Ovary (tissue), 3 donors: ENCODE measurements at regions not wholly inside any gene's neighbourhood (a gene's known extent, or its start where the extent isn't known, plus 50 kb on each side); places are given as distances from the start of the nearest gene placed in this dataset.

Source experiments
- CTCF ChIP-seq, 3 donors: fragments of 450-650 bp in 2 of 3; fragments of 200-600 bp in 1 of 3; IDR thresholded peaks; one replicate each; pipeline versions ENCODE4 v1.5.1 to v1.8.0; 2016 to 2022; ENCODE audit warnings: antibody characterized with exemption in 3 of 3, mild to moderate bottlenecking in 1 of 3
- EP300 ChIP-seq: sonication (generic); formaldehyde crosslinking; IDR thresholded peaks from one replicate; pipeline ENCODE4 v1.6.1; 2017; ENCODE audit warnings: antibody characterized with exemption
- POLR2A ChIP-seq: fragments of 450-650 bp; IDR thresholded peaks from one replicate; pipeline ENCODE4 v1.6.1; 2017; ENCODE audit warnings: antibody characterized with exemption, mild to moderate bottlenecking, moderate library complexity
- donor health status: DM: no; HTN: no; CAD: no.

GRCh38 chr5:74963407-74963806 is 89.0 kb downstream of the GCNT4 start:
- TF ChIP-seq CTCF (IDR thresholded peaks at IDR 0.05) (no peak), POLR2A (no peak), EP300 (no peak)
